Amniotic stem cell (primary cell): ENCODE measurements at regions not wholly inside any gene's neighbourhood (a gene's known extent, or its start where the extent isn't known, plus 50 kb on each side); places are given as distances from the start of the nearest gene placed in this dataset.
A peak's percentile ranks its signal among the peaks of the same experiment; 100 is the strongest.

ENCODE experiments used
- DNase-seq: peaks from one replicate; lab custom pipeline; 2025; lab: John Stamatoyannopoulos, UW

- DNase-seq, result no peak
Measured at GRCh38 chr4:56206258-56206657, 181.0 kb downstream of the AASDH start.

- DNase-seq, result no peak
Measured at GRCh38 chr4:56200275-56200674, 187.0 kb downstream of the AASDH start.

- no peak for DNase-seq
Measured at GRCh38 chr4:56198265-56198664, 189.0 kb downstream of the AASDH start.

- no peak for DNase-seq
Measured at GRCh38 chr4:56197387-56197786, 189.9 kb downstream of the AASDH start.

- no peak for DNase-seq
Measured at GRCh38 chr4:56195025-56195424, 192.3 kb downstream of the AASDH start.

- no peak for DNase-seq
Measured at GRCh38 chr4:56191534-56191933, 195.8 kb downstream of the AASDH start.

GRCh38 chr4:56187688-56188087, 199.6 kb downstream of the AASDH start:
- DNase-seq, result no peak

GRCh38 chr4:56186808-56187523, 200.3 kb downstream of the AASDH start:
- no peak for DNase-seq

- DNase-seq, result no peak
Measured at GRCh38 chr4:56185901-56186300, 201.4 kb downstream of the AASDH start.

- no peak for DNase-seq
Measured at GRCh38 chr4:56184214-56184613, 203.1 kb downstream of the AASDH start.

- no peak for DNase-seq
Measured at GRCh38 chr4:56183344-56183959, 203.8 kb downstream of the AASDH start.

GRCh38 chr4:56182356-56182755, 204.9 kb downstream of the AASDH start:
- DNase-seq, result no peak

- DNase-seq, result no peak
Measured at GRCh38 chr4:56181140-56181953, 205.9 kb downstream of the AASDH start.

GRCh38 chr4:56169061-56169460, 218.2 kb downstream of the AASDH start:
- DNase-seq, result no peak

- no peak for DNase-seq
Measured at GRCh38 chr4:56164907-56165306, 216.2 kb downstream of the CEP135 start.

GRCh38 chr4:56160636-56161035, 211.9 kb downstream of the CEP135 start:
- DNase-seq, result no peak

- no peak for DNase-seq
Measured at GRCh38 chr4:56158483-56158882, 209.7 kb downstream of the CEP135 start.

GRCh38 chr4:56156141-56156540, 207.4 kb downstream of the CEP135 start:
- no peak for DNase-seq

GRCh38 chr4:56155432-56155831, 206.7 kb downstream of the CEP135 start:
- DNase-seq, result no peak

GRCh38 chr4:56149591-56149990, 200.8 kb downstream of the CEP135 start:
- peak; percentile 44 for DNase-seq

- no peak for DNase-seq
Measured at GRCh38 chr4:56148428-56148827, 199.7 kb downstream of the CEP135 start.

GRCh38 chr4:56147371-56147770, 198.6 kb downstream of the CEP135 start:
- no peak for DNase-seq

GRCh38 chr4:56146956-56147355, 198.2 kb downstream of the CEP135 start:
- no peak for DNase-seq
